Neural cell (in vitro differentiated cells): ENCODE measurements at regions not wholly inside any gene's neighbourhood (a gene's known extent, or its start where the extent isn't known, plus 50 kb on each side); places are given as distances from the start of the nearest gene placed in this dataset.

Experiments used
- EZH2 ChIP-seq: fragments of 200-600, 300-800 bp; shearing (Covaris generic), sonication (generic); IDR thresholded peaks from 2 replicates; pipeline ENCODE4 v1.6.1; 2014; ENCODE audit warnings: antibody characterized with exemption, low read length, borderline replicate concordance, mild to moderate bottlenecking; ENCODE audit not compliant: insufficient read depth, poor library complexity, severe bottlenecking
- RAD21 ChIP-seq: fragments of 450-650 bp; conservative IDR thresholded peaks from 2 replicates; pipeline ENCODE4 v1.6.1; 2014; ENCODE audit warnings: antibody characterized with exemption, mild to moderate bottlenecking, moderate library complexity
- SMC3 ChIP-seq: fragments of 450-650 bp; conservative IDR thresholded peaks from 2 replicates; pipeline ENCODE4 v1.6.1; 2014; ENCODE audit warnings: antibody characterized with exemption, mild to moderate bottlenecking, moderate library complexity; ENCODE audit not compliant: poor library complexity
- TF ChIP-seq, protein P1 (sequence below): fragments of 450-650 bp; IDR thresholded peaks from 2 replicates; pipeline ENCODE4 v1.5.1; 2014; ENCODE audit warnings: antibody characterized with exemption, mild to moderate bottlenecking, moderate library complexity; ENCODE audit not compliant: poor library complexity, severe bottlenecking

DNA sequence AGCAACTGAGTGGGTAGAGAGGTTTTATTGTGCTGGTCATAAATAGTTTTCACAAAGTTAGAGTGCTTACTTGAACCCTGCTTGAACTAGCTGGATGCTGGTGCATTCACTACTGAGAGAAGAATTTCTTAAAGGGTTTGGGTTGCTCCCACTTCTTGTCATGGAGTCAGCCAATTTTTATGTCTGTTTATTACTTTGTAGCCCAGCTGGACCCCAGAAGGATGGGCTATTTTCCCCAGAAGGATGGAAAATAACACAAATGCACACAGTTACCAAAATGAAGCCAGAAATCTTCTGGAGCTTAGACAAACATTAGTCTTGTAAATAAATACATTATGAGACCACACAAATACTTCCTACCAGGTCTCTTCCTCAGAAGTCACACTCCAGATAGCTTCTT lies 480.8 kb upstream of the TNC start:
- TF ChIP-seq RAD21, result no peak
- TF ChIP-seq, protein P1, sequence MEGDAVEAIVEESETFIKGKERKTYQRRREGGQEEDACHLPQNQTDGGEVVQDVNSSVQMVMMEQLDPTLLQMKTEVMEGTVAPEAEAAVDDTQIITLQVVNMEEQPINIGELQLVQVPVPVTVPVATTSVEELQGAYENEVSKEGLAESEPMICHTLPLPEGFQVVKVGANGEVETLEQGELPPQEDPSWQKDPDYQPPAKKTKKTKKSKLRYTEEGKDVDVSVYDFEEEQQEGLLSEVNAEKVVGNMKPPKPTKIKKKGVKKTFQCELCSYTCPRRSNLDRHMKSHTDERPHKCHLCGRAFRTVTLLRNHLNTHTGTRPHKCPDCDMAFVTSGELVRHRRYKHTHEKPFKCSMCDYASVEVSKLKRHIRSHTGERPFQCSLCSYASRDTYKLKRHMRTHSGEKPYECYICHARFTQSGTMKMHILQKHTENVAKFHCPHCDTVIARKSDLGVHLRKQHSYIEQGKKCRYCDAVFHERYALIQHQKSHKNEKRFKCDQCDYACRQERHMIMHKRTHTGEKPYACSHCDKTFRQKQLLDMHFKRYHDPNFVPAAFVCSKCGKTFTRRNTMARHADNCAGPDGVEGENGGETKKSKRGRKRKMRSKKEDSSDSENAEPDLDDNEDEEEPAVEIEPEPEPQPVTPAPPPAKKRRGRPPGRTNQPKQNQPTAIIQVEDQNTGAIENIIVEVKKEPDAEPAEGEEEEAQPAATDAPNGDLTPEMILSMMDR, result no peak
- no peak for TF ChIP-seq SMC3
- no peak for TF ChIP-seq EZH2
